HEK293T (cell line): ENCODE measurements at regions not wholly inside any gene's neighbourhood (a gene's known extent, or its start where the extent isn't known, plus 50 kb on each side); places are given as distances from the start of the nearest gene placed in this dataset.

Experiments
- BHLHE40 ChIP-seq: fragments of 450-650 bp; IDR thresholded peaks from 2 replicates; pipeline ENCODE4 v1.6.1; 2016; ENCODE audit warnings: mild to moderate bottlenecking, moderate library complexity, borderline replicate concordance
- ELF4 ChIP-seq: fragments of 450-650 bp; IDR thresholded peaks from 2 replicates; pipeline ENCODE4 v1.6.1; 2017; ENCODE audit warnings: antibody characterized with exemption
- FOXK2 ChIP-seq: fragments of 450-650 bp; IDR thresholded peaks from 2 replicates; pipeline ENCODE4 v1.6.1; 2016; ENCODE audit warnings: mild to moderate bottlenecking
- FOXM1 ChIP-seq: fragments of 450-650 bp; IDR thresholded peaks from 2 replicates; pipeline ENCODE4 v1.6.1; 2017; ENCODE audit warnings: mild to moderate bottlenecking, borderline replicate concordance
- HDGF ChIP-seq: fragments of 450-650 bp; IDR thresholded peaks from 2 replicates; pipeline ENCODE4 v1.6.1; 2017; ENCODE audit warnings: antibody characterized with exemption, borderline replicate concordance
- LEF1 ChIP-seq: fragments of 450-650 bp; IDR thresholded peaks from 2 replicates; pipeline ENCODE4 v1.6.1; 2017; ENCODE audit warnings: mild to moderate bottlenecking, borderline replicate concordance
- NFRKB ChIP-seq: fragments of 450-650 bp; IDR thresholded peaks from 2 replicates; pipeline ENCODE4 v1.6.1; 2016; ENCODE audit warnings: mild to moderate bottlenecking, moderate library complexity
- PKNOX1 ChIP-seq: fragments of 450-650 bp; IDR thresholded peaks from 2 replicates; pipeline ENCODE4 v1.6.1; 2016
- SP1 ChIP-seq: fragments of 450-650 bp; IDR thresholded peaks from 2 replicates; pipeline ENCODE4 v1.6.1; 2017
- SUZ12 ChIP-seq: fragments of 450-650 bp; IDR thresholded peaks from 2 replicates; pipeline ENCODE4 v1.6.1; 2016; ENCODE audit warnings: mild to moderate bottlenecking
- TARDBP ChIP-seq: fragments of 450-650 bp; IDR thresholded peaks from 2 replicates; pipeline ENCODE4 v1.6.1; 2016

DNA sequence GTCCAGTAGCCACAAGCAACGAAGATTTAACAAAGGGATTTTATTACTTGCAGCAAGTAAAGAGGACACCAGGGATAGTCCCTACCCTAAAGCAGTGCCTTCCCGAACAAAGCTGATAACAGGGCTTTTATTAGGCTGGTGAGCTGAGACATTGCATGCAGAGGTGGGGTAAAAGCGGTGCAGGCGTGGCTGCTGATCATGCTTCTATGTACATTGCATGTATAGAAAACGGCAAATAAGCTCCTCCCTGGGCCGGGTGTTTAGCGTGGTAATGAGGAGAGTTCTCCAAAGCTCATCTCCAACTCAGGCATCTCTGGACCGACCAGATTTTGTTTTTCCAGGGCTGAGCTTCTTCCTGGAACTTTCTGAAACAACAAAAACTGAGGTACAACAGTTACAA lies 83.5 kb upstream of the CDH4 start:
- TF ChIP-seq SUZ12 (no peak), BHLHE40 (no peak), FOXK2 (no peak), SP1 (no peak), LEF1 (no peak), NFRKB (no peak), PKNOX1 (no peak), FOXM1 (no peak), TARDBP (no peak), HDGF (no peak), ELF4 (no peak)
